ENCODE measurements at regions not wholly inside any gene's neighbourhood (a gene's known extent, or its start where the extent isn't known, plus 50 kb on each side); places are given as distances from the start of the nearest gene placed in this dataset.

DNA sequence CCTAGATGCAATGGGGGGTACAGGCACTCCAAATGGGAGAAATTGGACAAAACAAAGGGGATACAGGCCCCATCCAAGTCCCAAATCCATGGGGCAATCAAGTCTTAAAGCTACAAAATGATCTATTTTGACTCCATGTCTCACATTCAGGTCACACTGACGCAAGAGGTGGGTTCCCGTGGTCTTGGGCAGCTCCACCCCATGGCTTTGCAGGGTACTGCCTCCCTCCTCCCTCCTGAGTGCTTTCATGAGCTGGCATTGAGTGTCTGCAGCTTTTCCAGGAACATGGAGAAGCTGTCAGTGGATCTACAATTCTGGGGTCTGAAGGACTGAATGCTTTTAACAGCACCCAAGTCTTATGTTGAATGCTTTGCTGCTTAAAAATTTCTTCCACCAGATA is 274.5 kb upstream of the LRIG3 start:
- DNase-seq: no peak

DNA sequence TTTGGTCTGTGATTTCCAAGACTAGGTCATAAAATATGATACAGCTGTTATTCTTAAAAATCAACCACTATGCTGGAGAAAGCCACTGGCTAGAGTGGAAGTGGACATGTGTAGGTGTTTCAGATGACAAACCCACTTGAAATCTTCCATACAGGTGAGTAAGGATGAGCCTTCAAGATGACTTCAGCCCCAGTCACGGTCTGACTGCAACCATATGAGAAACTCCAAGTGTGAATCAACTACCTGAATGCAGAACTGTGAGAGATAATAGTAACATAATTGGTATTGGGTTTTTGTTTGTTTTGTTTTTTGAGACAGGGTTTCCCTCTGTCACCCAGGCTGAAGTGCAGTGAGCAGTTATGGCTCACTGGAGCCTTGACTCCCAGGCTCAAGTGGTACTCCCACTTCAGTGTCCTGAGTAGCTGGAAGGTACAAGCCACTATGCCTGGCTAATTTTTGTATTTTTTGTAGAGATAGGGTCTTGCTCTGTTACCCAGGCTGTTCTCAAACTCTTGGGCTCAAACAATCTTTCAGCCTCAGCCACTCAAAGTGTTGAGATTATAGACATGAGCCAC is 273.3 kb upstream of the LRIG3 start:
- DNase-seq: no peak

DNA sequence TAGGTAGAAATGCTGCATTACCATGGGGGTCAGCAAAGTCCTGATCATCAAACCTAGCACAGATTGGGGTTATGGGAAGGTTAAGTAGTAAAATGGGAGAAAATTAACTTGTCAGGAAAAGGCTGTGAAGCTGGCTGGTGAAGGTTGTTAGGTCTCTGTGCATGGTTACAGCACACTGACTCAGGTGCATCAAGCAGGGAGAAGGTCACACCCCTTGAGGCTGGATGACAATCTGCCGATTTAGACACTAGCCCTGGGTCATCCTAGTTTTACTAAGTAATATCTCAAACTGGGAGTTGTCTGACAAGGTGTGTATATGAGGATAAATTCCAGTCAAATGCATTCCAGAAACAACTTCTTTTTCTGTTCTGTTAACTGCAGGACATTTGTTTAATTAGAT is 271.1 kb upstream of the LRIG3 start:
- no peak for DNase-seq

DNA sequence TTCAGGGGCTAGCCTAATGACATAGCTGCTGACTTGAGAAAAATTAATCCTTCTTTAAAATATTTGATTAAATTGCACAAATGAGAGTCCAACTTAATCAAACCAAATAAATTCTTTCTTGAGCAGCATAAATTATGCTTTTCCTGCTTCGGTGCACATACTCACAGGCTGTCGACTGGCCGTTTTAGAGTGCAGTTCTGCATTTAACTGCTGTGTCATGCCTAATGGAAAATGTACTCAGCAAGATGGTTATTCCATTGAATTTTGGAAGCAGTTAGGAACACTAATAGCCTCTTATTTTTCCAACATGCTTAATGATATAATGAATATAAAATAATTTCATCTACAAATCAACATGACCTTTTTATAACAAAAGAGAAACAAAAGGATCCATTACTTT is 266.1 kb upstream of the LRIG3 start:
- no peak for DNase-seq

DNA sequence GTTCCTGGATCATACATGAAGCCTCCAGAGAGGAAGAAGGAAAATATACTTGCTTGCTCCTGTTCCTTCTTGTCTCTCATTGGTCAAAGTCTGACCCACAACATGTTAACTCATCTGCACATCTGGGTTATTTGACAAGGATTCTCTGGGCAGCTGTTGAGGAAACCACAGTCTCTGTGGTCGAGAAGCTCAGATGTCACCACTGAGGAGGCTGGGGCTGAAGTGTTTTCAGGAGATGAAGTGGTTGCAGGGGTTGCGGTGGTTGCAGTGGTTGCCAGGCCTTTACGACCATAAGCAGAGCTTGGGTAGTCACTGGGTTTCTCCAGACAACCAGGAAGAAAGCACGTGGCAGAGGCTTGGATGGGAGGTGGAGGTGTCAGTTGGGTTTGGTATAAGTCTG is 265.0 kb upstream of the LRIG3 start:
- DNase-seq: no peak

DNA sequence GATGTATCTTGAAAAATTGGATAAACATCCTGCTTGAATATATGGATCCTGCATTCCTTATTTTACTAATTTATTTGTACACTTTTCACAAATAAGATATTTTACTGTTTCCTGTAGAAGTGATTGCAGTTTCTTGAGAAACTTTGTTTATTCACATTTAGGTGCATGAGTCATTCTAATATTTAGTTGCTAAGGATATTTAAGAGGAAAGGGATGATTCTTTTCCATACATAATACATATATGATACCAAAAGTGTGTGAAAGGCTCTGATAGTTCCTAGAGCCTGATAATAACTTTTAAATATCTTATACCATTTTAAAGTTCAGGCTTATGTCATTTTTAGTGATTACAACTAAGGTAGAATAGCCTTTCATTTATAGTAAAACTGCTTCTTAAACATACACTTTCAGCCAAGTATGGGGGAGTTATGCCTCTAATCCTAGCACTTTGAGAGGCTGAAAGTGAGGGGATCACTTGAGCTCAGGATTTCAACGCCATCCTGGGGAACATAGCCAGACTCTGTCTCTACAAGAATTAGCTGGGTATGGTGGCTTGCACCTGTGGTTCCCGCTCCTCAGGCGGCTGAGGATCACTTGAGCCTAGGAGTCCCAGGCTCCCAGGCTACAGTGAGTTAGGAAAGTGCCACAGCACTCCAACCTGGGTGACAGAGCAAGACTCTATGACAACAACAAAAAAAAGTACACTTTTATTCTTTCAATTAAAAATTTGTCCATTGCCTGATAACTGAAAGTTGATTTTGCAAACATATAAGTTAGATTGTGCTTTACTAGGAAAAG is 262.6 kb upstream of the LRIG3 start:
- no peak for DNase-seq

DNA sequence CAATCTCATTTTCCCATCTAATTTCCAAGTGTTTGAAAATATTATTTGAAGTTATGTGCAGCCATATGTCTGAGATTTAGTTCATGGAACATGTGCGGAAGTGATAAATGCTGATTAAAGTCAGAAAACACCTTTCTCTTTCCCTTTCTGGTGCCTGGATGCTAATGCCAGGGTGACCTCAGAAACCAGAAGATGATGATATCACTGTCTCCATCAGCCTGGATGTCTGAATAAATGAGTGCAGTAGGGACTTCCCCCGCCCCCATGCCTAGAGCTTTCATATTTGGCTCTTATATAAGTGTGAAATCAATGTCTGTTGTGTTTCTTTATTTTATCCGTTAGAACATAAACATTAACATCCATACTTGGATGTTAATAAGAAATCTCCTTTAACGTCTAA is 261.9 kb upstream of the LRIG3 start:
- DNase-seq: no peak

DNA sequence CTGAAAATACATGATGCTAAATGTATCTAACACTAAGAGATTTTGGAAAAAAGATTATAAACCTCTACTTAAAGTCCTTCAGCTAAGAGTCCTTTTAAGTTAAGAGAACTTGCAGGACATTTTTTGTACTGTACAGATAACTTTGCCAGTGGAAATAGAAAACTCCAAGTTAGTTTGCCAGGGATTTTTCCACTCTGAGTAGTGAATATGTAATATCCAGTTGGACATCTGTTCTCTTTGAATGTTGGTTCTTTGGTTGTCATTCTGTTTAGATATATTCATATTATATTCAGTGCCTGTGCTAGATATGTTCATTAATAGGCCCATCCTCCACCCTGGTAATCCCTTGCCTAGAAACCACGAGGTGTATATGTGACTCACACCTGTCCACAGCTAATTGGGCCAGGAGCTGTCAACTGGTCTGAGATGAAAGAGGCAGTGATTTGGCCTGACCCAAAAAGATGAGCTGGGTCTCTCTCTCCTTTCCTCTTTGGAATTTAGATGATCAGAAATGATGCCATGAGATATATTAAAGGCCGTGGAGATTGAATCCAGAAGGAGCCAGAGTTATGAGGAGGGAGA is 261.0 kb upstream of the LRIG3 start:
- DNase-seq: no peak

DNA sequence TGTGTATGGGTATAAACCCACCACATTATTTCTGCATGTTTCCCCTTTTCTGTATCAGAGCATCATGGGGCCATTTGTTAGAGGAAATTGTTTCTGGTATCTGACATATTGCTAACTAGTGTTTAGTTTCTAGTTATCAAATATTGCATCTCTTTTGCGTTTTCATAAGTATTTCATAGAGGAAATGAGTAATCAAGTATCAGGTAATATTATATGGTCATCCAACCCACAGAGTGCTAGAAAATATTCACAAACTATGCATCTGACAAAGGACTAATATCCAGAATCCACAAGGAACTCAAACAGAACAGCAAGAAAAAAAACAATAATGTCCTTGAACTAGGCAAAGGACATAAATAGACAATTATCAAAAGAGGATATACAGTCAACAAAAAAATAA is 258.9 kb upstream of the LRIG3 start:
- DNase-seq: no peak

DNA sequence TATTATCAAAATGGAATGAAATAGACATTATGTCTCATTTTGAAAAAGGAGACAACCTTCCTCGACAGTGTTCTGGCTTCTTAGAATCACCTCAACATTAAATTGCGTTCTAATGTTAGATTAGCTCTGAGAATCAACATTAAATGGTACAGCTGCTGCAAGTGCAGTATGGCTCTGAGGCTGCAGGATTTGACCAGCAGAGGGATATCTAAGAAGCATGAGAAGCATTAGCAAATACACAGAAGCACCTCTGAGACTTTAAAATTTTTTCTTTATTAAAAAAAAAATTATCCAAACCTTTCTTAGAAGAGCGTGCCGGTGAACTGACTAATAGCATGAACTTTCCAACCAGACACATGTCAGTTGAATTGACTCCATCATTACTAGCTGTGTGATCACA is 253.4 kb upstream of the LRIG3 start:
- no peak for DNase-seq

DNA sequence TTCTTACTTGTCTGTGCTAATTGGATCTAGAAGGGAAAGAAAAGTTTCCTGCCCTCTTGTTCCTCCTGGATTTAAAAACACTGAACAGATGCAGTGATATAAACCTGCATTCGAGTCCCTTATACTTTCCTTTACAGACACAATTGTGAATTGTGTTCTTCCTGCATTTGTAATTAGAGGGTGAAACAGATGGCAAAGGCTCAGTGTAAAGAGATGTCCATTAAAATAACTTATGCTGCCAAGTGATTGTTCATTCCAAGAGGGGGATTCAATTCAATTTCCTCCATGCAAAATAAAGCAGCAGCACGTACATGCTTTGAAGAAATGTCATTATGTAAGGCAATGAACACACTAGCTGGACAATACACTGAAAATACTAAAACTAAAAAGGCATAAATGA is 248.3 kb upstream of the LRIG3 start:
- DNase-seq: no peak

DNA sequence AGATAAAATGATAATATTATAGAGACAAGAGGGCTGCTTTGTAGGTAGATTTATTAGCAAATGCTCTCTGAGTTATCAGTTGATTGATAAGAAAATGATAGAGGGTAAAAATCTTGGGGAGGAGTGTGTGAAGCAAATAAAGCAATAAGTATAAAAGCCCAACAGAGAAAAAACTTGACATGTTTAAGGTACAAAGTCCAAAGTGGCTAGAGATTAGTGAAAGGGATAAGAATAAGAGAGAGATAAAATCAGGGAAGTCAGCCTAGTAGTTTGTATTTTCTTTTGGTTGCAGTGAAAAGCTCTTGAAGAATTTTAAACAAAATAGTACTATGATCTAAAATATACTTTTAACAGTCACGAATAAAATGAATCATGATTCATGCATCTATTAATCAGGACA is 246.2 kb upstream of the LRIG3 start:
- no peak for DNase-seq

DNA sequence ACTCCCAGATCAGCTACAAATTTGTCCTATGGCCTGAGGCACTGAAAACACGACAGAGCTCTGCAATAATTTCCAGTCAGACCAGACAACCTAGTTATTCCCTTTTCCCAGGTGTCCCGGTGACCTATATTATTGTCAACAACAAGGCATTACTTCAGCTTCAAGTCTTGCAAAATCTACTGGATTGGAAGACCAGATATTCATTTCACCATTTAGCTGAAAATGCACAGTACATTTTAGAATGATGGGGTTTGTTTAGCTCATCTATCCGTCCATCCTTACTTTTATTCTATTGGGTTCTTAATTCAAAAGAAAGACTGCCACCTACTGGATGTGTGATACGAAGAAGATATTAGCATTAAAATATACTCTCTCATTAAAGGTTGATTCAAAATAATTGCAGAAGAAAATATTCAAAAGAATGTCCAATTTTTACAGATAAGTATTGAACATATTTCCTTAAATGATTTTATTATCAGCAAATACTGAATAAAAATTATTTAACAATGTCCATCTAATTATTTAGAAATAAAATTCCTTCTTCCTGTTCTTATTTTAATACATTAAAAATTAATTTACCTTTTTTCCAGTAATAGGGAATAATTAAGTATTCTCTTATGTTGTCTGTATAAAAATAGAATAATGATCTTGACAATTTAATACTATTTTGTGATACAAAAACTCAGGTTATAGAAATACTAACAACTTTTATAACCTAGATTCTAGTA is 244.9 kb upstream of the LRIG3 start:
- peak; percentile 28 for DNase-seq

DNA sequence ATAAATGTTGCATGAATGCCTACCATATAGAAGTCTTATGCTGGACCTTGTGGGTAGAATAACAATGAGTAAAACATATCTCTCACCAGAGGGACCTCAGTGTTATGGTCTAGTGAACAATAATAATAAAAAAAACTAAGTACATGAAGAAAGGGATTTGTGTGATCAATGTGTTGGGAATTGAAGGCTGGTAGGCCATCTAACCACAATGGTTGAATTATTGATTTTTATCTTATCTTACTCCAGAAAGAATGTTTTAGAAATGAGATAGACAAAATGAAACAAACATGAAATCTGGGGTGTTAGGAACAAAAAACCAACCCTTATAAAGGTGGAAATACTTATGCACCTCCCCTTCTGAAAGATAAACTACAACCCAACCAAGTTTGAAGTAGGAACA is 243.9 kb upstream of the LRIG3 start:
- no peak for DNase-seq

DNA sequence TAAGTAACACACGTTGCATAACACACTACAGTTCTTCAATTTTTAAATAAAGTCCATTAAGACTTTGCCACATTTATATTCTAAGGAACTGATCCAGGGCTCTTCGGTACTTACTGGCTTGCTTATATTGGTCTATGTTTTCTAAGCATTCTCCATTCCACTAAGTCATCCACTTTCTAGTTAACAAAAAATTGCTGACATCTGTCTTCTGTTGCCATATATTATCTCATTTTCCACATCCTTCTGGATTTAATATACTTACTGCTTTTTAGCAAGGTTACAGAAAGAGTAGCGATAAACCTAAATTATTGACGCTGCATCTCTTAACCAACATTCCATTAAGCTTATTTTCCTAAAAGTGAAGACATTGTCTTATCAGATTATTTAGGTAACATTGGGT is 238.4 kb upstream of the LRIG3 start:
- no peak for DNase-seq

DNA sequence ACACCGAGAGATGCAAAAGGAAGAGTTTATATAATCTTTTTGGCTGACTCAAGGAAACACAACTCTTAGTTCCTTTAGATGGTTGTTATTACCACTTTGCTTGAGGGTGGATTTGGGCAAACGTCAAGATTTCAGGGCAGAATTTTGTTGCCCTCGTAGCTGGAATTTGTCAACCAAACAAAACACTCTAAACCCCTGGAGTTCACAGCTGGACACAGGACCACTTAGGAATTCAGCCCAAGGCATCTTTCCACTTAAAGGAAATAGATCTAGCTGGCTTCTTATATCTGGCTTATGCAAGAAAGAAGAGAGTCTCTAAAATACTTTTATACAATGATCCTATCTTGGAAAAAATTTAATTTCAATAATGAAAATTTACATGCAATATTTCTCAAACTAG is 237.8 kb upstream of the LRIG3 start:
- DNase-seq: no peak

DNA sequence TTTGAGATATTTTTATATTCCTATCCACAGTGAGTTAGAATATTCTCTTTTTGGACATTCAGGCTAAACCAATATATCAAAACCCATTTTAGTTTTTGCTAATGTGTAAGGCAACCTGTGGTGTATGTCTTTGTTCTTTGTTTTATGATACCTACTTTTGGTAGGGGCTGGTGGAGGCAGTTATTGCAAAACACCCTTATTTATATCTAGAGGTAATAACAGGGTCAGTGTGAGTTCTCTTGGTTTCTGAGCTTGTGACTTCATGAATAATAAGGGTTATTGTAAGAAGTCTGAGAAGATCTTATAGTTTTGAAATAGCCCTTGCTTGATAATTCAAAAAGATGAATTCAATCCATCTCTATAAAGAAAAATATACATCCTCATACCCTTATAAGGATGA is 235.1 kb upstream of the LRIG3 start:
- DNase-seq: no peak

DNA sequence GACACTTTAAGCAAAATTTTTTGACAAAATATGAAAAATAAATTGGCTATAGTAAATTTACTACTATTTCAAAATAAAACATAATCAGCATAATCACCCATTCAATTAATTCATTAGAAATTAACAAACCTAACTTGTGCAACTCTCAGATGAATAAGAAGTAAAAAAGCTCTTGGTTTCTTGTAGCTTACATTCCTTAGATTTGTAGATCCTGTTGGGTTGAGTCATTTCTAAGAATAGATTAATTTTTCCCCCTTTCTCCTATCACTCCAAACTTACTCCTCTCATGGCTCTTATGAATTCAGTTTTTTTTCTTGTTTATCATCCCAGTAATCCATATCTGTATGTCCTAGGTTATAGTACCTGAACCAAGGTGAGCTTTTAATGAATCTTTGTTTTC is 230.9 kb upstream of the LRIG3 start:
- DNase-seq: no peak

DNA sequence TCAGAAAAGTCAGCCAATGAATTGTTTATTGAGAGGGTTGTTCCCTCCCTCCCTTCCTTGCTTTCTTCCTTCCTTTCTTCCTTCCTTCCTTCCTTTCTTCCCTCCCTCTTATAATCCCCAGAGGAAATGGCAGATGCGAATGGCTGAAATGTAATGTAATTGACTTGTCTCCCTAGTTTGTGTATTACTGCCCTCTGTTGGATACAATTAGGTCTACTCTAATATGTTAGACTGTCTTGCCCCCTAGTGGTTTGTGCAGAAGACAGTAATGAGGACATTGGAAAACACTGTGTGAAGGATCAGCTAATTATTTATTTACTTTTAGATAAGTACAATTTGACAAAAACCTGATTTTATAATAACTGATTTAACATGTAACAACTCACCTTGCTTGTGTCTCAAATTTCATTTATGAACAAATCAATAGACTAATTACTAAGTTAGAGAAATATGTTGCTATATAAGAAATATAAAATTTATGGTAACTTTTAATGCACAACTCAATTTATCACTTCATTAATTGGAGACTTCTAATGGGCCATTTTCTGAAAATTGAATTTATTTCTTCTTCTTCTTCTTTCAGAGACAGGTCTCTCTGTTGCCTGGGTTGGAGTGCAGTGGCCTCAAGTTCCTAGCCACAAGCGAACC is 229.8 kb upstream of the LRIG3 start:
- DNase-seq: peak; percentile 76

DNA sequence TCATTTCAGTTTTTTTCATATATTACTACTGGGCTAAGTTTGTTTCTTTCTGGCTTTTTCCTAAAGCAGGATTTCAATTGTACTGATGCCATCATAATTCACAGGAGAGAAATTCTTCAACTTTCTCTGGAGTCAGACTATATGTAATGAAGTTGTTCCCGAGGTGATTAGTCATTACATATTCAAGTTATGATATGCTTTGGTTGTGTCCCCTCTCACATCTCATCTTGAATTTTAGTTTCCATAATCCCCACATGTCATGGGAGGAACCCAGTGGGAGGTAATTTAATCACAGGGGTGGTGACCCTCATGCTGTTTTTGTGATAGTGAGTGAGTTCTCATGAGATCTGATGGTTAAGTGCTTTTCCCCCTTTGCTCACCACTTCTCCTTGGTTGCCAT is 227.5 kb upstream of the LRIG3 start:
- no peak for DNase-seq

DNA sequence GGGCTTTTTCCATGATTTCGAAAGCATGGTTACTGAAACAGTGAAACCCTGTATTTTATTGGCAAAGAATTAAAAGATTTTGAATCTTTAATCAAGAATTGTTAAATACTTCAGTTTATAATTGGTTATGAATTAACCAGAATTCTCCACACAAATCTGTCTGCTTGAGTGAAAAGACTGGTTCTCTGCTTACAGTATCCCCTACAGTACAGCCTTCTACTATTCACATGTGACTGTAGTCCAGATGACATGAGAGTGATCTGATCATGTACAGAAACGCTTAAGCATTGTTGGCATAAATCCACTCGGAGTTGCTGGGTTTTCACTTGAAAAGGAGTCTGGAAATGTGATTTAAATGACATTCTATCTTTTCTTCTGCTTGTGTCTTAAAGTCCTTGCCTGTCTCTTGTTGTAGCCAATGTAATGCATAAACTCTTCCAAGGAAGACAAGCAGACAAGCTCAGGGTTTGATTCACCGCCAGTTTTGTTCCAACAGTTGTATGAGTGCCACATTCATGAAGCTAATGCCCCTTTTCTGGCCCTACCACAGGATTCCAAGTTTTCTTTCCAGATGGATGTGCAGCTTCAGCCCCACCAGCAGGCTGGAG is 222.0 kb upstream of the LRIG3 start:
- DNase-seq: no peak

DNA sequence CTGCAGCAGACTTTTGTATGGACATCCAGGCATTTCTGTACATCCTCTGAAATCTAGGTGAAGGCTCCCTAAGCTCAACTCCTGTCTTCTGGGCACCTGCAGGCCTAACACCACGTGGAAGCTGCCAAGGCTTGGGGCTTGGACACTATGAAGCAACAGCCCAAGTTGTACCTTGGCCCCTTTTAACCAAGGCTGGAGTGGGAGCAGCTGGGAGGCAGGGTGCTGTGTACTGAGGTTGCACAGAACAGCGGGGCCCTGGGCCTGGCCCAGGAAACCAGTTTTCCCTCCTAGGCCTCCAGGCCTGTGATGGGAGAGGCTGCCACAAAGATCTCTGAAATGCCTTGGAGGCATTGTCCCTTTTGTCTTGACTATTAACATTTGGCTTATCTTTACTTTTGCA is 214.4 kb upstream of the LRIG3 start:
- DNase-seq: no peak

DNA sequence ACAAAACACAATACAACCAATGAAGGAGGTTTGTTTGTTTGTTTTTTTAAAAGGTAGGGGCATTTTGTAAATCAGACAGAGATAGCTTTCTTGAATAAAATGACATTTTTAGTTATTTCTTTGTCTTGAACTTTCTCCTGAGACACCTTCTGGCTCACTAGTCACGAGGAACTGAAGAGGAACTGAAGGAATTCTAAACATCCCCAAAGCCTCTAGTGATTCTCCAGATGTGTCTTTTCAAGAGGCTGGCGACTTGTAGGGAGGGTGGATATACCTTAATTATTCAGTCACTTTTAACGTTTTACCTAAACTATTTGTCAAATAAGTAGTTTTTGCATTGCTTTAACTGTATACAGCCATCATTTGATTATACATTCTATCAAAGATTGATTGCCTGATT is 211.2 kb upstream of the LRIG3 start:
- DNase-seq: no peak
